Dermis microvascular lymphatic vessel endothelial cell (primary cell): ENCODE measurements at regions not wholly inside any gene's neighbourhood (a gene's known extent, or its start where the extent isn't known, plus 50 kb on each side); places are given as distances from the start of the nearest gene placed in this dataset.
"Not testable (repeated sequence)": the region's sequence is repeated elsewhere in the genome, so short reads cannot be mapped to it uniquely, and the experiment has no call there.

Experiments
- DNase-seq, 2 donors: peaks; one replicate each; pipeline versions ENCODE4 v3.0.0 to v3.0.0-alpha.2; 2010; ENCODE audit warnings: low read depth in 2 of 2

GRCh38 chr18:22566703-22567420 lies 149.1 kb upstream of the CTAGE1 start:
- no peak for DNase-seq

- DNase-seq = no peak
These were observed 150.1 kb upstream of the CTAGE1 start for GRCh38 chr18:22567794-22568193.

GRCh38 chr18:22570492-22570891 lies 152.8 kb upstream of the CTAGE1 start:
- no peak for DNase-seq

- no peak for DNase-seq
These were observed 154.6 kb upstream of the CTAGE1 start for GRCh38 chr18:22572341-22572740.

GRCh38 chr18:22579271-22579670 lies 161.6 kb upstream of the CTAGE1 start:
- no peak for DNase-seq

- no peak for DNase-seq
These were observed 167.6 kb upstream of the CTAGE1 start for GRCh38 chr18:22585333-22585732.

GRCh38 chr18:22585821-22586220 lies 168.1 kb upstream of the CTAGE1 start:
- DNase-seq = no peak

GRCh38 chr18:22591222-22591621 lies 173.5 kb upstream of the CTAGE1 start:
- no peak for DNase-seq

- no peak for DNase-seq
These were observed 176.5 kb upstream of the CTAGE1 start for GRCh38 chr18:22594155-22594690.

GRCh38 chr18:22601481-22601880 lies 183.8 kb upstream of the CTAGE1 start:
- no peak for DNase-seq

- DNase-seq = not testable (repeated sequence)
These were observed 184.7 kb upstream of the CTAGE1 start for GRCh38 chr18:22602456-22602855.

GRCh38 chr18:22603902-22604301 lies 186.2 kb upstream of the CTAGE1 start:
- no peak for DNase-seq

GRCh38 chr18:22604390-22604985 lies 186.8 kb upstream of the CTAGE1 start:
- peak; percentile 30 to 77 for DNase-seq

- DNase-seq = no peak
These were observed 187.3 kb upstream of the CTAGE1 start for GRCh38 chr18:22604986-22605421.

GRCh38 chr18:22605736-22606135 lies 188.0 kb upstream of the CTAGE1 start:
- DNase-seq = no peak

- no peak for DNase-seq
These were observed 189.0 kb upstream of the CTAGE1 start for GRCh38 chr18:22606563-22607283.

- no peak for DNase-seq
These were observed 189.5 kb upstream of the CTAGE1 start for GRCh38 chr18:22607284-22607635.

GRCh38 chr18:22608847-22609246 lies 191.1 kb upstream of the CTAGE1 start:
- DNase-seq = peak in 1 of 2 donors; percentile 1

- peak; percentile 49 to 77 for DNase-seq
These were observed 191.9 kb upstream of the CTAGE1 start for GRCh38 chr18:22609642-22610041.

- DNase-seq = no peak
These were observed 195.5 kb upstream of the CTAGE1 start for GRCh38 chr18:22613058-22613690.

GRCh38 chr18:22613788-22614187 lies 196.1 kb upstream of the CTAGE1 start:
- no peak for DNase-seq

GRCh38 chr18:22623513-22623912 lies 205.8 kb upstream of the CTAGE1 start:
- no peak for DNase-seq
